T-helper 17 cell (primary cell): ENCODE measurements at regions not wholly inside any gene's neighbourhood (a gene's known extent, or its start where the extent isn't known, plus 50 kb on each side); places are given as distances from the start of the nearest gene placed in this dataset.

Source experiments
- ATAC-seq: fragments of 150-1000 bp; cut with Tn5 transposase; 2 replicates; pipeline ENCODE4 v1.10.0; 2021; ENCODE audit warnings: mild to moderate bottlenecking, moderate library complexity
- DNase-seq, 3 donors: peaks; one replicate each; pipeline versions ENCODE4 v3.0.0 to v3.0.0-alpha.2; 2020 to 2021
- H3K9me3 ChIP-seq: one replicate; pipeline ENCODE4 v1.7.0; 2013; ENCODE audit warnings: low read length, mild to moderate bottlenecking; ENCODE audit not compliant: control insufficient read depth, poor library complexity, severe bottlenecking
- H3K27ac Mint-ChIP-seq: one replicate; pipeline ENCODE4 v1.8.0; 2022; ENCODE audit warnings: mild to moderate bottlenecking, moderate library complexity, mixed read lengths
- H3K27me3 Mint-ChIP-seq: one replicate; pipeline ENCODE4 v1.8.0; 2022; ENCODE audit warnings: mixed read lengths
- H3K36me3 Mint-ChIP-seq: one replicate; pipeline ENCODE4 v1.8.0; 2022; ENCODE audit warnings: low read depth, mixed read lengths
- H3K4me1 Mint-ChIP-seq: one replicate; pipeline ENCODE4 v1.8.0; 2022; ENCODE audit warnings: mild to moderate bottlenecking, mixed read lengths
- H3K4me3 Mint-ChIP-seq: one replicate; pipeline ENCODE4 v1.8.0; 2022; ENCODE audit warnings: mild to moderate bottlenecking, moderate library complexity, mixed read lengths

DNA sequence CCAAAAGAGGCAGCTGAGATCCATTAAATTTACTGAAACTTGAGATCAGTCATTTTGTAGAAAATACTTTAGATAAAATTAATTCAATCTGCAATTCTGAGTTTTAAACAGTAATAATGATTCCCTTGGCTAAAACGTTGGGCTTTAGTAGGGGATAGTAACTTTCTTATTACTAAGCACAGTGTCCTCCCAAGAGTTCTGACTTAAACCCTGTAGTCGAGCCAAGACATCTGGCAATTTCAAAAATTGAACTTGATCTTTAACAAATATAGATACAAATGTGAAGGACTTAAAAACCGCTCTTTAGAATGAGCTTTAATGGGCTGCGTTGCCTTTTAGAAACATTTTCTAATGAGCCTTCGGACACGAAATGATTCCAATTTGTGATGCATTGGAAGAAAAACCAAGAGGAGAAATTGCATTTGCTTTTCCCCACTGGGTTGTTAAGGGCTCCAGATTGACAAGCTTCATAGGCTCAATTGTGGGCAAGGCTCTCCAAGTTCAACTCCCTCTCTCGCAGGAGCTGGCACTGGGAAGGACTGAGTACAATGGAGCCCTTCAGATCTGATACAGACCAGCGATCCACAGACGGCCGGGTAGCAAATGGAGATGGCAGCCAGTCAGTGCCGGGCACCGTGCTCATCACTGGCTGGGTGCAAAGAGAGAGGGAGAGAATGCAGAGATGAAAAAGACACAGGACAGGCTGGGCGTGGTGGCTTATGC lies 921.3 kb upstream of the AUTS2 start:
- peaks cover 2% of the 10 kb centered on the region for H3K9me3 ChIP-seq
- H3K4me3 Mint-ChIP-seq: no peak overlapping the region
- H3K27me3 Mint-ChIP-seq: no peaks in the 10 kb centered on the region
- H3K27ac Mint-ChIP-seq: no peak overlapping the region
- no peak for DNase-seq
- no peak for ATAC-seq
- H3K36me3 Mint-ChIP-seq: no peaks in the 10 kb centered on the region
- H3K4me1 Mint-ChIP-seq: no peaks in the 10 kb centered on the region

DNA sequence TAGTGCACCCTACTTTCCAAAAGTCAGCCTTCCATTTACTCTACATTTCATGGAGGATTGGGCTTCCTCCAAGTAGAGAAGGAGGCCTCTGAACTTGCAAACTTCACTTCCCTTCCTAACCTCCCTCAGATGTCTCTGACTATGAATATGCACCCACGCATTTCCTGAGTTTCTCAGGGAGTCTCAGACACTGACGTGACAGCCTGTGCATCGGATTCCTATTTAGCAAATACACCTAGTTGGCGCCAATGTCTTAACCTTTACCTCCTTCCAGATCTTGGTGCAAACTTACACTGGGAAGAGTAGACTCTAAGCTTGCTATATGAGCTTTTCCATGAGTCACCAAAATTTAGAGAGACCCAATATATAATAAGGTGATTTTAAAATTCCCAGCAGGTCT lies 920.1 kb upstream of the AUTS2 start:
- H3K36me3 Mint-ChIP-seq: no peaks in the 10 kb centered on the region
- no peaks in the 10 kb centered on the region for H3K4me1 Mint-ChIP-seq
- H3K27me3 Mint-ChIP-seq: no peaks in the 10 kb centered on the region
- ATAC-seq (no peak), DNase-seq (no peak)
- H3K27ac Mint-ChIP-seq: no peak overlapping the region
- peaks cover 2% of the 10 kb centered on the region for H3K9me3 ChIP-seq
- H3K4me3 Mint-ChIP-seq: no peak overlapping the region

DNA sequence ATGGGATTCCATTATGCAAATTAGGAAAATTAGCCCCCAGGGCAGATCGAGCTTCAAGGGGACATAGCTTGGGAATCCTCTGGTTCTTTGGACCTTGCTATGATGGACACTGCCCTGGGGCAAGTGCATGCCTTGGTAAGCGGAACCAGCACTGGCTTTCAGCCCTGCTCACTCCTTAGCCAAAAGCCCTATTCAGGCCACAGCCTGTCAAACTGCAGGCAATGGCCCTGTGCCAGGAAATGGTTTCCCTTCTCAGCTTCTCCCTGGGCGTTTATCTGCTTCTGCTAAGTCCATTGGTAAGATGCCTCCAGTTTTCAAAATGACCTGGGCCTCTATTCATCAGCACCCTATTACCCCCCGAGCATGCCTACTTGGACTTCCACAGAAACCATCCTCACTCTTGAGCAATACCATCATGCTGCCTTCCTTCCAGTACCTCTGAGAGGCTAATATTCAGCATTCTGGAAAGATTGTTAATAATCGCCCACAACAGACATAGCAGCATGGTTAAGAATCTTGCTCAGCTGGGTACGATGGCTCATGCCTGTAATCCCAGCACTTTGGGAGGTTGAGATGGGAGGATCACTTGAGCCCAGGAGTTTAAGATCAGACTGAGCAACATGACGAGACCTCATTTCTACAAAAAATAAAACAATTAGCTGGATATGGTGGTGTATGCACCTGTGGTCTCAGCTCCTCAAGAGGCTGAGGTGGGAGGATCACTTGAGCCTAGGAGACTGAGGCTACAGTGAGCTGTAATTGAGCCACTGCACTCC lies 918.6 kb upstream of the AUTS2 start:
- Mint-ChIP-seq H3K27me3 (no peaks in the 10 kb centered on the region), H3K4me3 (no peak overlapping the region), H3K4me1 (no peaks in the 10 kb centered on the region), H3K36me3 (no peaks in the 10 kb centered on the region), H3K27ac (no peak overlapping the region)
- no peak for DNase-seq
- H3K9me3 ChIP-seq: peaks cover 2% of the 10 kb centered on the region
- ATAC-seq: no peak

DNA sequence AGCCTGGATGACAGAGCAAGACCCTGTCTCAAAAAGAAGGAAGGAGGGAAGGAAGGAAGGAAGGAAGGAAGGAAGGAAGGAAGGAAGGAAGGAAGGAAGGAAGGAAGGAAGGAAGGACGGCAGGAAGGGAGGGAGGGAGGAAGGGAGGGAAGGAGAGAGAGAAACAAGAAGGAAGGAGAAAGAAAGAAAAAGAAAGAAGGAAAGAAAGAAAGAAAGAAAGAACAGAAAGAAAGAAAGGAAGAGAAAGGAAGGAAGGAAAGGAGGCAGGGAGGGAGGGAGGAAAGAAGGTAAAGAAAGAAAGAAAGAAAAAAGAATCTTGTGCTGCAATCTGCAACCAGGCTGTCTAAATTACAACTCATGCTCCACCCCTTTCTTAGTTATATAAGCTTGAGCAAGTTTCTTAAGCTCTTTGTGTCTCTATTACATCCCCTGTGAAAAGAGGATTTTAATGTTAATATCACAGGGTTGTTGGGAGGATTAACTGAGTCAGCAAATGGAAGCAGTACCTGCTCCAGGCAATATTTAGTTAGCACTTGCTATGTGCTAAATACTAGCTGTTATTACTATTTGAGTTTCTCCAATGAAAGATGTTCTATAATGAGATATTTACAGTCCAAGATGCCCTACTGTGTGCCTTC lies 917.9 kb upstream of the AUTS2 start:
- no peak for DNase-seq
- Mint-ChIP-seq H3K27me3 (no peaks in the 10 kb centered on the region), H3K36me3 (no peaks in the 10 kb centered on the region), H3K4me3 (no peak overlapping the region), H3K4me1 (no peaks in the 10 kb centered on the region), H3K27ac (no peak overlapping the region)
- H3K9me3 ChIP-seq: peaks cover 2% of the 10 kb centered on the region
- no peak for ATAC-seq

DNA sequence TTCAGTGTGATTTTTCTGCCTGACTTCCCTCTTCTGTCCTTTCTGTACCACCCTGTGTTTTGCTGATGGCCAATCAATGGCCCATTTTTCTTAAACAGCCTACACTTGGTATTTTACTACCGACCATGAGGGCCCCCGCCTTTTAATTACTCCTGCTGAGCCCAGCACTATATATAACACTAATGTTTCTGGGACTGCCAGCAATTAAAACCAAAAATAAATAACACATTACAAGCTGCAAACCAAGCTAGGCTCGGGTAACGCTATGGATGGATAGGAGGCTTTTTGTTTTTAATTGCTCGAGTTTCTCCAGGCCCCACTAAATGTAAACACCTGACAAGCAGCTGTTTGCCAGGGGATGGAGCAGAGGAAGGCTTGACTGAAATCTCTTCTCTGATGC lies 915.4 kb upstream of the AUTS2 start:
- no peak for DNase-seq
- H3K27ac Mint-ChIP-seq: no peak overlapping the region
- no peaks in the 10 kb centered on the region for H3K9me3 ChIP-seq
- H3K36me3 Mint-ChIP-seq: no peaks in the 10 kb centered on the region
- ATAC-seq: no peak
- H3K4me3 Mint-ChIP-seq: no peak overlapping the region
- no peaks in the 10 kb centered on the region for H3K27me3 Mint-ChIP-seq
- no peaks in the 10 kb centered on the region for H3K4me1 Mint-ChIP-seq

DNA sequence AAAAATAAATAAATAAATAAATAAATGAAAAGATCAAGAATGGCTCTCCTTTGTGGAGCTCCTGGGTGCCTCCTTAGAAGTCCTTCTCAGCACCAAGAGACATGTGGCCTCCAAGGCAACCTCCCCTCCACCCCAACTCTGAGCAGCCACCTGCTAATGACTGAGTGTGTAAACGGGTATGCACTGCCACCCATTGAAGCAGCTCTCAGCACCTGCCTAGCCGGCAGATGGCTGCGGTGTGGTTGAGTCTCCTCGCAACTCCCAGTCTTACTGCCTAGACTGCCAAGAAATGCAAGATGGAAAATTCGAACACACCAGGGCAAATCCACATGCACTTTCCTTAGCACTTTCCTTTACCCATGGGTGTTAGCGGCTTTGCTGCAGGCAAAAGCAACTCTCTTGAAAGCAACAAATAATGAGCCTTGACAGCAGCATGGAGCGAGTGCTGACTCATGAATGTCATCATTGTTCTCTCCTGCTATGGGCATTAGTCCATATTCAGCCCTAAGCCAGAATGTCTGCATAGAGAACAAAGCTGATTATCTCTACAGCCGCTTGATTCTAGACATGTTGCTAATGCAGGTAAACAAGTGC lies 913.9 kb upstream of the AUTS2 start:
- DNase-seq: no peak
- H3K4me3 Mint-ChIP-seq: no peak overlapping the region
- no peak for ATAC-seq

DNA sequence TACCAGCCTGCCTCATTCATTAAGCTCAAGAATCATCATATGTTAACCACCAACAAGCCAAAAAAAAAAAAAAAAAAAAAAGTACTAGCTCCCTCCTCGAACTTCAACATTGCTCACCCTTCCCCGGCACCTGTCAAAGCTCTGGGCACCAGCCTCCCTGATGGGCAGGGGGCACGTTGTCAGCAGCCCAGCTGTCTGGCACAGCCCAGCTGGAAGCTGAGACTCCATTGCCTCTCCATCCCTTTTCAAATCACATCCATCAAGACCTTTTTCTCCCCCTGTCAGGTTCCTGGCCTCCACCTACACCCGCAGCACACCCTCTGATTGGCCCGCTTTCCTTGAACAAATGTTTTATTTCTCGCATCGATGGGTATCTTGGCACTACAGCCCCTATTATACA lies 913.3 kb upstream of the AUTS2 start:
- H3K9me3 ChIP-seq: no peaks in the 10 kb centered on the region
- ATAC-seq: no peak
- Mint-ChIP-seq H3K27me3 (no peaks in the 10 kb centered on the region), H3K4me1 (no peaks in the 10 kb centered on the region), H3K27ac (no peak overlapping the region), H3K4me3 (no peak overlapping the region), H3K36me3 (no peaks in the 10 kb centered on the region)
- no peak for DNase-seq

More for the DNA sequence above, 913.9 kb upstream of the AUTS2 start:
- no peaks in the 10 kb centered on the region for H3K36me3 Mint-ChIP-seq
- no peaks in the 10 kb centered on the region for H3K4me1 Mint-ChIP-seq
- H3K9me3 ChIP-seq: no peaks in the 10 kb centered on the region
- H3K27ac Mint-ChIP-seq: no peak overlapping the region
- no peaks in the 10 kb centered on the region for H3K27me3 Mint-ChIP-seq

DNA sequence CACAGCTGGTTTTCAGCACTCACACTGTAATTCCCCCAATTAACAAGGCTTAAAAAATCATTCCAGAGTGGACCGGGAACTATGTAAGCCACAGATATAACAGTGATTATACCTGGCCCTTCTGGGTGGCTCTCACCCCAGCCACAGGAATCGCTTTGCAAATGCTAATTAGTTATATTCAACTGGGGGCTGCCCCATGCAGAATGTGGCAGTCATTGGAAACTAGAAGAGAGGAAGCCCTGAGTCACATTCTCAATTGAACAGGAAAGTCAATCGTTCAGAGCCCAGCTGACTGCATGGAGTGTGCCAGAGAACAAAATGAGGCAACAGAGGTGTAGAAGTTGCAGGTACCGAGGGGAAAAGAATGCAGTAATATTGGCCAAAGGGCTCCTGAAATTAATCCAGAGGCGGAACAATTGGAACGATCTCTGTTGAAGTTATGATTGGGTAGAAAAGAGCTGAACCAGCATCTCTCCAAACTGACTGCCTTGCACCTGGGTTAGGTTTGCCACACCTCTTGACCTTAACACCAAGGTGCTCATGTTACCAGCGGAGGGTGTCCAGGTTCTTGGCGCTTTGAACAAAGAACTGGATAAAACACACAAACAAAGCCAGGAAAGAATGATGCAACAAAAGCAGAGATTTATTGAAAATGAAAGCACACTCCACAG lies 909.7 kb upstream of the AUTS2 start:
- no peaks in the 10 kb centered on the region for H3K9me3 ChIP-seq
- ATAC-seq (no peak), DNase-seq (no peak)
- H3K4me3 Mint-ChIP-seq: no peak overlapping the region
- no peak overlapping the region for H3K27ac Mint-ChIP-seq
- H3K4me1 Mint-ChIP-seq: no peaks in the 10 kb centered on the region
- no peaks in the 10 kb centered on the region for H3K27me3 Mint-ChIP-seq
- no peaks in the 10 kb centered on the region for H3K36me3 Mint-ChIP-seq

DNA sequence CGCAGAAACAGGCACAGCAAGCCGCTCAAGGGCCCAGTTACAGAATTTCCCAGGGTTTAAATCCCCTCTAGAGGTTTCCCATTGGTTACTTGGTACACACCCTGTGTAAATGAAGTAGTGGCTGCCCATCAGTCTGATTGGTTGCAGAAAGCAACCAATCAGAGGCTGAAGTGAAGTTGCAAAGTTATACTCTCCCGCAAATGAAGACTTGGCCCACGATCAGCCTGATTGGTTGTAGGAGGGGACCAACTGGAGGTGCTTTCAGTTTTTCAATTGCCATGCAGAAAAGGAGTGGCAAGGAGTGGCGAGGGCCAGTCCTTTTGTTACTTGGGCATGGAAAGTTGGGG lies 909.2 kb upstream of the AUTS2 start:
- no peaks in the 10 kb centered on the region for H3K9me3 ChIP-seq
- ATAC-seq (no peak), DNase-seq (no peak)
- Mint-ChIP-seq H3K4me3 (no peak overlapping the region), H3K27me3 (no peaks in the 10 kb centered on the region), H3K4me1 (no peaks in the 10 kb centered on the region), H3K27ac (no peak overlapping the region), H3K36me3 (no peaks in the 10 kb centered on the region)

DNA sequence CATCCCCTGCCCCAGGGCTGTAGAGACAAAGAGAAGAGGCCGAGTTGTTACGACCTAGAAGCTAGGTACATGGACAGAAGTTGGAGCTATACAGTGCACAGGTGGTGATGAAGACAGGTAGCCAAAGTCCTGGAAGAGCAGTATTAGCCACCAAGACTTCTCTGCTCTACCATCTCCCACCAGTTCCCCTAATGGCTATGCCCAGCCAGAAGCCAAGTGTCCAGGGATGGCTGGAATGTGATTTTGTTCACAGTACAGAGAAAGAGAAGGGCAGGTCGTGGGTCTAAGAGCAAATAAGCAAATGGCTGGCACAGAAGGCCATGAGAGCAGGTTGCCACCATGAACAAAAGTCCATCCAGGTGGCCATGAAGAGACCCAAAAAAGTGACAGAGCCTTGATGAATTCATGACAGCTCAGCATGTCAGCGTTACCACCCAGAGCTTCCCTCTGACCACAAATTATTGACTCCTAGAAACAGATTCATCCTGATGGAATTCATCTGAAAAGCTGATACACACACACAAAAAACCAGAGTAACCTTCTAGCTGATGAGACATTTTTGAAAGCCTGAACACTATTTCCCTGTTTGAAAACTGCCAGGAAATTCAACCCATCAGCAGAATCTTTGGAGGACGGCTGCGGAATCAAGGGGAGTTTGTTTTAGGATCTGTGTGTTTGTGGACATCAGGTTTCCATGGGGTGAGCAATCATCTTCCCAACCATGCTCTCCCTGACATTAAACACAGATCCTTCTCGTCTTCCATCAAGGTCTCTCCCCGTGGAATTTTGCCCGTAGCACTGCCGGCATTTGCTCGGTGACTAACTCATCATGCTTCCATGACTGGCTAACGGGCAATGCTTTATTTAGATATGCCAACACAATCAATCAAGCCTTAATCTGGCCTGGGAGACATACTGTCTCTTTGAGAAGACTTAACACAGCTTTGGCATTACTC lies 906.7 kb upstream of the AUTS2 start:
- Mint-ChIP-seq H3K27ac (no peak overlapping the region), H3K36me3 (no peaks in the 10 kb centered on the region)

DNA sequence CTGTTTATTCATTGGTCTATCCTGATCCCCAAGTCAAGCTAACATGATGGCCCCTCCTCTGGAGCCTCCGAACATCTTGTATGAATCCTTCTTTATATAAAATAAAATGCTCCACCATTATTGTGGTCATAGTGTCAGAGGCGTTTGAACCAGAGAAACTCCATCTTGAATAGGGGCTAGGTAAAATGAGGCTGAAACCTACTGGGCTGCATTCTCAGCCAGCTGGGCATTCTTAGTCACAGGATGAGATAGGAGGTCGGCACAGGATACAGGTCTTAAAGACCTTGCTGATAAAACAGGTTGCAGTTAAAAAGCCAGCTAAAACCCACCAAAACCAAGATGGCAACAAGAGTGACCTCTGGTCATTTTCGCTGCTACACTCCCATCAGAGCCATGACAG lies 905.8 kb upstream of the AUTS2 start:
- ATAC-seq: no peak
- Mint-ChIP-seq H3K27me3 (no peaks in the 10 kb centered on the region), H3K27ac (no peak overlapping the region), H3K4me1 (no peaks in the 10 kb centered on the region), H3K36me3 (no peaks in the 10 kb centered on the region), H3K4me3 (no peak overlapping the region)
- no peak for DNase-seq
- H3K9me3 ChIP-seq: no peaks in the 10 kb centered on the region

More for the DNA sequence above, 906.7 kb upstream of the AUTS2 start:
- H3K27me3 Mint-ChIP-seq: no peaks in the 10 kb centered on the region
- H3K4me1 Mint-ChIP-seq: no peaks in the 10 kb centered on the region
- no peak for DNase-seq
- no peak overlapping the region for H3K4me3 Mint-ChIP-seq
- H3K9me3 ChIP-seq: no peaks in the 10 kb centered on the region
- no peak for ATAC-seq

DNA sequence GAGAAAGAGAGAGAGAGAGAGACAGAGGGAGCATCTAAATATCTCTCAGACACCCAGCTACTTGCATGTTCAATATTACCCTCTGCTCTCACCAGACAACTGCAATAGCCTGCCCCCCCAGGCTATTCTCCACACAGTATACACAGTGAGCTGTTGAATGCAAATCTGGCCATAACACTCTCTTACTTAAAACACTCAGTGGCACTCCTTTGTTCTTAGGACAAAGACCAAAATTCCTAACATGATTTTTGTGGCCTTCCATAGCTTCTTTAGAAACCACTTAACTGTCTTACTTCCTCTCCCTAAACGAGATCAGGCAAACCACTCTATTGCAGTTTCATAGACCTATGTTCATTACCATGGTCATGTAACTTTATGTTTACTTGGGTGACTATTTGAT lies 903.6 kb upstream of the AUTS2 start:
- Mint-ChIP-seq H3K4me1 (no peaks in the 10 kb centered on the region), H3K27me3 (no peaks in the 10 kb centered on the region), H3K4me3 (no peak overlapping the region), H3K36me3 (no peaks in the 10 kb centered on the region), H3K27ac (no peak overlapping the region)
- no peak for ATAC-seq
- H3K9me3 ChIP-seq: no peaks in the 10 kb centered on the region
- DNase-seq: no peak
